HEK293T (cell line): ENCODE measurements at regions not wholly inside any gene's neighbourhood (a gene's known extent, or its start where the extent isn't known, plus 50 kb on each side); places are given as distances from the start of the nearest gene placed in this dataset.

Experiments used
- ARNT ChIP-seq: fragments of 450-650 bp; IDR thresholded peaks from 2 replicates; pipeline ENCODE4 v1.6.1; 2017; ENCODE audit warnings: mild to moderate bottlenecking
- BHLHE40 ChIP-seq: fragments of 450-650 bp; IDR thresholded peaks from 2 replicates; pipeline ENCODE4 v1.6.1; 2016; ENCODE audit warnings: mild to moderate bottlenecking, moderate library complexity, borderline replicate concordance
- CTBP1 ChIP-seq: fragments of 450-650 bp; IDR thresholded peaks from 2 replicates; pipeline ENCODE4 v1.6.1; 2016; ENCODE audit warnings: borderline replicate concordance
- ELF4 ChIP-seq: fragments of 450-650 bp; IDR thresholded peaks from 2 replicates; pipeline ENCODE4 v1.6.1; 2017; ENCODE audit warnings: antibody characterized with exemption
- FOXK2 ChIP-seq: fragments of 450-650 bp; IDR thresholded peaks from 2 replicates; pipeline ENCODE4 v1.6.1; 2016; ENCODE audit warnings: mild to moderate bottlenecking
- FOXM1 ChIP-seq: fragments of 450-650 bp; IDR thresholded peaks from 2 replicates; pipeline ENCODE4 v1.6.1; 2017; ENCODE audit warnings: mild to moderate bottlenecking, borderline replicate concordance
- LEF1 ChIP-seq: fragments of 450-650 bp; IDR thresholded peaks from 2 replicates; pipeline ENCODE4 v1.6.1; 2017; ENCODE audit warnings: mild to moderate bottlenecking, borderline replicate concordance
- SP1 ChIP-seq: fragments of 450-650 bp; IDR thresholded peaks from 2 replicates; pipeline ENCODE4 v1.6.1; 2017
- SUZ12 ChIP-seq: fragments of 450-650 bp; IDR thresholded peaks from 2 replicates; pipeline ENCODE4 v1.6.1; 2016; ENCODE audit warnings: mild to moderate bottlenecking

DNA sequence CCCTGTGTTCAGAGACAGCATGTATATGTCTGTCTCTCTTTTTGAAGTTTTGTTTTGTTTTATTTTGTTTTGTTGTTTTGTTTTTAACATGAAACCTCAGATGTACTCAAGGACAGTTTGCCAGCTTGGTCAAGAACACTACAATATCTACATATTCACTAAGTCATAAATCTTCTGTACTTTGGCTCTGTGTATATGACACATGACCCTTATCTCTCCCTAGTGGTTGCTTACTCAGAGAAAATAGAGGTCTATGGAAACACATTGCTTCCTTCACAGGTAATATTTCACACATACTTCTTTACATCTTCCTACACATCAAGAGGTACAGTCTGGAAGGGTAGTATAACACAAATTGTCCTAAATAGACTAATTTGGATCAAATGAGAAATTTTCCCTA lies 312.6 kb upstream of the VRK2 start:
- TF ChIP-seq FOXK2 (no peak), ELF4 (no peak), SP1 (no peak), BHLHE40 (no peak), SUZ12 (no peak), LEF1 (no peak), ARNT (no peak), CTBP1 (no peak), FOXM1 (no peak)
